Endothelial cell (in vitro differentiated cells): ENCODE measurements at regions not wholly inside any gene's neighbourhood (a gene's known extent, or its start where the extent isn't known, plus 50 kb on each side); places are given as distances from the start of the nearest gene placed in this dataset.

Experiments used
- DNase-seq: peaks from one replicate; pipeline ENCODE4 v3.0.0; 2021; ENCODE audit warnings: low spot score
- H3K27ac Mint-ChIP-seq: one replicate; pipeline ENCODE4 v1.8.0; 2021; ENCODE audit warnings: mixed read lengths, inconsistent platforms; ENCODE audit not compliant: unreplicated experiment
- H3K27me3 Mint-ChIP-seq: one replicate; pipeline ENCODE4 v1.8.0; 2021; ENCODE audit warnings: mild to moderate bottlenecking, moderate library complexity, mixed read lengths, inconsistent platforms; ENCODE audit not compliant: unreplicated experiment
- H3K36me3 Mint-ChIP-seq: one replicate; pipeline ENCODE4 v1.8.0; 2021; ENCODE audit warnings: mild to moderate bottlenecking, low read depth, mixed read lengths, inconsistent platforms; ENCODE audit not compliant: unreplicated experiment
- H3K4me1 Mint-ChIP-seq: one replicate; pipeline ENCODE4 v1.8.0; 2021; ENCODE audit warnings: mild to moderate bottlenecking, mixed read lengths, inconsistent platforms; ENCODE audit not compliant: unreplicated experiment
- H3K4me3 Mint-ChIP-seq: one replicate; pipeline ENCODE4 v1.8.0; 2021; ENCODE audit warnings: mild to moderate bottlenecking, mixed read lengths, inconsistent platforms; ENCODE audit not compliant: unreplicated experiment
- H3K9me3 Mint-ChIP-seq: one replicate; pipeline ENCODE4 v1.8.0; 2021; ENCODE audit warnings: mixed read lengths, inconsistent platforms; ENCODE audit not compliant: unreplicated experiment
- CTCF ChIP-seq: fragments of 200-600 bp; sonication (generic); IDR thresholded peaks from one replicate; pipeline ENCODE4 v1.5.0; 2021; ENCODE audit warnings: antibody characterized with exemption; ENCODE audit not compliant: unreplicated experiment

- Mint-ChIP-seq H3K9me3 (no peaks in the 10 kb centered on the region), H3K4me1 (no peaks in the 10 kb centered on the region), H3K4me3 (no peak overlapping the region), H3K27me3 (no peaks in the 10 kb centered on the region), H3K36me3 (no peaks in the 10 kb centered on the region), H3K27ac (no peak overlapping the region)
- no peak for DNase-seq
- no peak for TF ChIP-seq CTCF
Observed at GRCh38 chr17:70476368-70476767, 307.0 kb downstream of the KCNJ2 start.

GRCh38 chr17:70478902-70479301 is 309.6 kb downstream of the KCNJ2 start:
- H3K4me1 Mint-ChIP-seq = peaks cover 2% of the 10 kb centered on the region
- peaks cover 7% of the 10 kb centered on the region for H3K36me3 Mint-ChIP-seq
- no peak for TF ChIP-seq CTCF
- no peak for DNase-seq
- peaks cover 5% of the 10 kb centered on the region for H3K9me3 Mint-ChIP-seq
- no peak overlapping the region for H3K27ac Mint-ChIP-seq
- H3K4me3 Mint-ChIP-seq = no peak overlapping the region
- H3K27me3 Mint-ChIP-seq = no peaks in the 10 kb centered on the region

GRCh38 chr17:70479779-70480178 is 310.4 kb downstream of the KCNJ2 start:
- Mint-ChIP-seq H3K36me3 (peaks cover 7% of the 10 kb centered on the region), H3K9me3 (peaks cover 5% of the 10 kb centered on the region), H3K4me1 (peaks cover 2% of the 10 kb centered on the region), H3K27ac (no peak overlapping the region), H3K27me3 (no peaks in the 10 kb centered on the region), H3K4me3 (no peak overlapping the region)
- no peak for TF ChIP-seq CTCF
- DNase-seq = no peak

- DNase-seq = no peak
- Mint-ChIP-seq H3K27ac (no peak overlapping the region), H3K36me3 (peaks cover 7% of the 10 kb centered on the region), H3K4me3 (no peak overlapping the region), H3K4me1 (peaks cover 2% of the 10 kb centered on the region), H3K9me3 (peaks cover 5% of the 10 kb centered on the region), H3K27me3 (no peaks in the 10 kb centered on the region)
- no peak for TF ChIP-seq CTCF
Observed at GRCh38 chr17:70483624-70484023, 314.3 kb downstream of the KCNJ2 start.

- H3K27ac Mint-ChIP-seq = no peak overlapping the region
- no peak for DNase-seq
- TF ChIP-seq CTCF = no peak
- no peak overlapping the region for H3K4me3 Mint-ChIP-seq
- H3K27me3 Mint-ChIP-seq = no peaks in the 10 kb centered on the region
- H3K9me3 Mint-ChIP-seq = peaks cover 5% of the 10 kb centered on the region
- peaks cover 2% of the 10 kb centered on the region for H3K4me1 Mint-ChIP-seq
- peaks cover 7% of the 10 kb centered on the region for H3K36me3 Mint-ChIP-seq
Observed at GRCh38 chr17:70484050-70484449, 314.7 kb downstream of the KCNJ2 start.
